MCF 10A (cell line): ENCODE measurements at regions not wholly inside any gene's neighbourhood (a gene's known extent, or its start where the extent isn't known, plus 50 kb on each side); places are given as distances from the start of the nearest gene placed in this dataset.
"Not testable (repeated sequence)": the region's sequence is repeated elsewhere in the genome, so short reads cannot be mapped to it uniquely, and the experiment has no call there.

ENCODE experiments used
- BruUV-seq: library from RNA; stranded (reverse); fragments of 400-500 nt; replicated peaks from 2 replicates; lab custom pipeline; 2021; lab: Mats Ljungman, UMichigan
- CTCF ChIA-PET: fragments of 300-600 bp; sonication (Branson Sonifier 250); formaldehyde crosslinking; extraction: SDS; loops from one replicate; lab custom pipeline; 2021; ENCODE audit warnings: antibody characterized with exemption, inconsistent platforms; lab: Yijun Ruan, JAX
- POLR2A ChIA-PET: fragments of 300-600, 350-650 bp; sonication (Branson Sonifier 250); formaldehyde crosslinking; extraction: SDS; loops from one replicate; lab custom pipeline; 2020; ENCODE audit warnings: antibody characterized with exemption, inconsistent platforms; lab: Yijun Ruan, JAX
- DNase-seq: peaks from one replicate; pipeline ENCODE4 v3.0.0-alpha.2; 2018; ENCODE audit not compliant: unreplicated experiment
- H3K27ac Mint-ChIP-seq: one replicate; pipeline ENCODE4 v1.8.0; 2022; ENCODE audit warnings: mild to moderate bottlenecking, low read depth, mixed read lengths; ENCODE audit not compliant: unreplicated experiment
- H3K27me3 Mint-ChIP-seq: one replicate; pipeline ENCODE4 v1.8.0; 2022; ENCODE audit warnings: mixed read lengths; ENCODE audit not compliant: insufficient read depth, unreplicated experiment
- H3K36me3 Mint-ChIP-seq: one replicate; pipeline ENCODE4 v1.8.0; 2022; ENCODE audit warnings: mild to moderate bottlenecking, moderate library complexity, mixed read lengths; ENCODE audit not compliant: insufficient read depth, unreplicated experiment
- H3K4me1 Mint-ChIP-seq: one replicate; pipeline ENCODE4 v1.8.0; 2022; ENCODE audit warnings: mixed read lengths; ENCODE audit not compliant: insufficient read depth, unreplicated experiment
- H3K4me3 Mint-ChIP-seq: one replicate; pipeline ENCODE4 v1.8.0; 2022; ENCODE audit warnings: mild to moderate bottlenecking, moderate library complexity, mixed read lengths; ENCODE audit not compliant: unreplicated experiment
- H3K9me3 Mint-ChIP-seq: one replicate; pipeline ENCODE4 v1.8.0; 2022; ENCODE audit warnings: mixed read lengths; ENCODE audit not compliant: unreplicated experiment
- intact Hi-C: fragments of 100-400 bp; cut with micrococcal nuclease; formaldehyde crosslinking; loops from 2 replicates; pipeline ENCODE4 v1.14.1; 2022
- TF ChIP-seq, protein P1 (sequence below): fragments of 200-600 bp; IDR thresholded peaks from one replicate; pipeline ENCODE4 v1.8.0; 2022; ENCODE audit warnings: antibody characterized with exemption, mild to moderate bottlenecking; ENCODE audit not compliant: unreplicated experiment

- CTCF ChIA-PET = no interaction called here
- TF ChIP-seq, protein P1, sequence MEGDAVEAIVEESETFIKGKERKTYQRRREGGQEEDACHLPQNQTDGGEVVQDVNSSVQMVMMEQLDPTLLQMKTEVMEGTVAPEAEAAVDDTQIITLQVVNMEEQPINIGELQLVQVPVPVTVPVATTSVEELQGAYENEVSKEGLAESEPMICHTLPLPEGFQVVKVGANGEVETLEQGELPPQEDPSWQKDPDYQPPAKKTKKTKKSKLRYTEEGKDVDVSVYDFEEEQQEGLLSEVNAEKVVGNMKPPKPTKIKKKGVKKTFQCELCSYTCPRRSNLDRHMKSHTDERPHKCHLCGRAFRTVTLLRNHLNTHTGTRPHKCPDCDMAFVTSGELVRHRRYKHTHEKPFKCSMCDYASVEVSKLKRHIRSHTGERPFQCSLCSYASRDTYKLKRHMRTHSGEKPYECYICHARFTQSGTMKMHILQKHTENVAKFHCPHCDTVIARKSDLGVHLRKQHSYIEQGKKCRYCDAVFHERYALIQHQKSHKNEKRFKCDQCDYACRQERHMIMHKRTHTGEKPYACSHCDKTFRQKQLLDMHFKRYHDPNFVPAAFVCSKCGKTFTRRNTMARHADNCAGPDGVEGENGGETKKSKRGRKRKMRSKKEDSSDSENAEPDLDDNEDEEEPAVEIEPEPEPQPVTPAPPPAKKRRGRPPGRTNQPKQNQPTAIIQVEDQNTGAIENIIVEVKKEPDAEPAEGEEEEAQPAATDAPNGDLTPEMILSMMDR = no peak
- peaks cover 7% of the 10 kb centered on the region for H3K9me3 Mint-ChIP-seq
- no peaks in the 10 kb centered on the region for H3K4me1 Mint-ChIP-seq
- intact Hi-C loops = no loop called here
- H3K27me3 Mint-ChIP-seq = no peaks in the 10 kb centered on the region
- no peak for DNase-seq
- H3K27ac Mint-ChIP-seq = no peak overlapping the region
- no TSS peak for BruUV-seq
- H3K36me3 Mint-ChIP-seq = no peaks in the 10 kb centered on the region
- POLR2A ChIA-PET = no interaction called here
- no peak overlapping the region for H3K4me3 Mint-ChIP-seq
Observed at GRCh38 chr6:96420294-96420693, 101.3 kb upstream of the UFL1 start.

GRCh38 chr6:96433950-96434349 is 87.7 kb upstream of the UFL1 start:
- no peak for DNase-seq
- intact Hi-C loops = no loop called here
- Mint-ChIP-seq H3K4me1 (no peaks in the 10 kb centered on the region), H3K9me3 (peaks cover 31% of the 10 kb centered on the region), H3K27ac (no peak overlapping the region), H3K4me3 (no peak overlapping the region), H3K27me3 (peaks cover 11% of the 10 kb centered on the region), H3K36me3 (no peaks in the 10 kb centered on the region)
- ChIA-PET CTCF (no interaction called here), POLR2A (no interaction called here)
- TF ChIP-seq, protein P1 = no peak
- no TSS peak for BruUV-seq

- peaks cover 3% of the 10 kb centered on the region for H3K27me3 Mint-ChIP-seq
- TF ChIP-seq, protein P1 = no peak
- no peaks in the 10 kb centered on the region for H3K36me3 Mint-ChIP-seq
- intact Hi-C loops = no loop called here
- H3K9me3 Mint-ChIP-seq = peaks cover 24% of the 10 kb centered on the region
- no peaks in the 10 kb centered on the region for H3K4me1 Mint-ChIP-seq
- no peak for DNase-seq
- BruUV-seq = no TSS peak
- CTCF ChIA-PET = no interaction called here
- POLR2A ChIA-PET = no interaction called here
- no peak overlapping the region for H3K27ac Mint-ChIP-seq
- no peak overlapping the region for H3K4me3 Mint-ChIP-seq
Observed at GRCh38 chr6:96436398-96436797, 85.2 kb upstream of the UFL1 start.

DNA sequence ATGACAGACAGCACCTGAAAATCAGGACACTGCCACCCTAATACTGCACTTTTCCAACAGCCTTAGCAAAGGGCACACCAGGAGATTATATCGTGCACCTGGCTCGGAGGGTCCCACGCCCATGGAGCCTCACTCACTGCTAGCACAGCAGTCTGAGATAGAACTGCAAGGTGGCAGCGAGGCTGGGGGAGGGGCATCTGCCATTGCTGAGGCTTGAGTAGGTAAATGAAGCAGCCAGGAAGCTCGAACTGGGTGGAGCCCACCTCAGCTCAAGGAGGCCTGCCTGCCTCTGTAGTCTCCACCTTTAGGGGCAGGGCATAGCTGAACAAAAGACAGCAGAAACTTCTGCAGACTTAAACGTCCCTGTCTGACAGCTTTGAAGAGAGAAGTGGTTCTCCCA is 84.4 kb upstream of the UFL1 start:
- H3K36me3 Mint-ChIP-seq, H3K27ac Mint-ChIP-seq, H3K27me3 Mint-ChIP-seq, BruUV-seq, intact Hi-C loops, H3K4me1 Mint-ChIP-seq, H3K4me3 Mint-ChIP-seq, CTCF ChIA-PET, POLR2A ChIA-PET, DNase-seq: not testable (repeated sequence)
- peaks cover 23% of the 10 kb centered on the region for H3K9me3 Mint-ChIP-seq
